ENCODE measurements at regions not wholly inside any gene's neighbourhood (a gene's known extent, or its start where the extent isn't known, plus 50 kb on each side); places are given as distances from the start of the nearest gene placed in this dataset.

DNA sequence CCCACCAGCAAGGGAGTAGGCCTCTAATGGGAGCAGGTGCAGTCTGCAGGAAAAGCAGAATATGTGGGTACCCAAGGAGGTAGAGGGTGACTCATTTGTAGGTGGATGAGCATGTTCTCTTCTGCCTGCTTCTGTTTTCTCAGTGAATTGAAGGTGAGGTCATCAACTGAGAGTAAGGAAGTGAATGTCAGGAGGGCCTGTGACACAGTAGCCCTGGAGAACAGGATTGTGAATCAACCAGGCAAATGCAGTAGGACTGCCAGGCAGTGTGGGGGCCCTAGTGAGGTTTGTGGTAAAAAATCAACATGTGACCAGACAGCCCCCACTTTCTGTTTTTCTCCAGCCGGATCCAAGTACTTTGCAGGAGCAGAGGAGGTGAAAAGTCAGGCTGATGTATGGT is 150.5 kb upstream of the SOX9 start:
- TF ChIP-seq POLR2AphosphoS5 (IDR thresholded peaks at IDR 0.05; ENCODE audit: borderline replicate concordance, low read depth, low read length), result no peak
- no peak for TF ChIP-seq EZH2 (IDR thresholded peaks at IDR 0.05)
- TF ChIP-seq FOXP2 (optimal IDR thresholded peaks at IDR 0.05; ENCODE audit: control extremely low read depth, extremely low read length, insufficient read depth), result no peak
